GM12865 (cell line): ENCODE measurements at regions not wholly inside any gene's neighbourhood (a gene's known extent, or its start where the extent isn't known, plus 50 kb on each side); places are given as distances from the start of the nearest gene placed in this dataset.
A peak's percentile ranks its signal among the peaks of the same experiment; 100 is the strongest.

Source experiments
- DNase-seq: peaks from one replicate; pipeline ENCODE4 v3.0.0; 2010; ENCODE audit warnings: low read depth
- H3K4me3 ChIP-seq: 2 replicates; pipeline ENCODE4 v1.5.1; 2011; ENCODE audit warnings: mild to moderate bottlenecking, low read depth, low read length, control low read depth
- CTCF ChIP-seq: IDR thresholded peaks from 2 replicates; pipeline ENCODE4 v1.5.1; 2011; ENCODE audit warnings: low read length, control low read depth, low read depth, inconsistent platforms; ENCODE audit not compliant: insufficient read depth; ENCODE audit errors: missing control alignments

GRCh38 chr17:27236717-27237315 is 57.1 kb upstream of the WSB1 start:
- H3K4me3 ChIP-seq: no peak overlapping the region
- peak; percentile 81 for TF ChIP-seq CTCF
- DNase-seq: peak; percentile 83

DNA sequence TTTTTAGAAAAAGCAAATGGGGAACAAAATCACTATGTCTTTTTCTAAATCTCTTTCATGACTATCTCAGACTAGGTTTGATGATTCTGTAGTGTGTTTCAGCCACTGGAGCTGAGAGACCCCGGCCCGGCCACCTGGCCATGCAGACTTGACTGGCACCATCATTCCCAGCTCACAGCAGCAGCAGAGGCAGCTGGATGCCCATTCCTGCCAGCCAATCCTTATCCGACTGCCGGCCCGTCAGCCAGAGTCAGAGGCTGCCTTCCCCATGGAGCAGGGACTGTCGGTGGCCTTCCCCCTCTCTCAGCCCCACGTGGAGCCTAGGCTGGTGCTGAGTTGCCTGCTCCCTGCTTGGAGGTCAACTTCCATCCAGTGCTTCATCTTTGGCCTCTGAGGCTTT is 56.0 kb upstream of the WSB1 start:
- no peak overlapping the region for H3K4me3 ChIP-seq
- DNase-seq: no peak
- no peak for TF ChIP-seq CTCF

GRCh38 chr17:27239046-27239445 is 54.9 kb upstream of the WSB1 start:
- no peak overlapping the region for H3K4me3 ChIP-seq
- no peak for TF ChIP-seq CTCF
- DNase-seq: peak; percentile 77

DNA sequence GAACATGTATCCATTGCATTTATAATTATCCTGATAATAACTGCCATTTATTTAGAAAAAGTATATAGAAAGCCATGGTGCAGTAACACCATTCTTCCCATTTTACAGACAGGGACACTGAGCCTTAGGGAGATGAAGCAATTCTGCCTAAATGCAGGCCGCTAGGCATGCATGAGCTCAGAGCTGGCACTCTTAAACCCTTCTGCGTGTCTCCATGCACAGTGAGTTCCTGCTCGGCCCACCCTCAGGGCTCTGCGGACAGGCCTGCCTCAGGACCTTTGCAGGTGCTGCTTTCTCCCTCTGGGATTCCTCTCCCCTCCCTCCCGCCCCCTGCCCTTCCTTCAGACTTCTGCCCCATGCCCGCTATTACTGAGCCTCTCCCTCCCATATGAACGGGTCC is 54.3 kb upstream of the WSB1 start:
- H3K4me3 ChIP-seq: no peak overlapping the region
- DNase-seq: no peak
- no peak for TF ChIP-seq CTCF

DNA sequence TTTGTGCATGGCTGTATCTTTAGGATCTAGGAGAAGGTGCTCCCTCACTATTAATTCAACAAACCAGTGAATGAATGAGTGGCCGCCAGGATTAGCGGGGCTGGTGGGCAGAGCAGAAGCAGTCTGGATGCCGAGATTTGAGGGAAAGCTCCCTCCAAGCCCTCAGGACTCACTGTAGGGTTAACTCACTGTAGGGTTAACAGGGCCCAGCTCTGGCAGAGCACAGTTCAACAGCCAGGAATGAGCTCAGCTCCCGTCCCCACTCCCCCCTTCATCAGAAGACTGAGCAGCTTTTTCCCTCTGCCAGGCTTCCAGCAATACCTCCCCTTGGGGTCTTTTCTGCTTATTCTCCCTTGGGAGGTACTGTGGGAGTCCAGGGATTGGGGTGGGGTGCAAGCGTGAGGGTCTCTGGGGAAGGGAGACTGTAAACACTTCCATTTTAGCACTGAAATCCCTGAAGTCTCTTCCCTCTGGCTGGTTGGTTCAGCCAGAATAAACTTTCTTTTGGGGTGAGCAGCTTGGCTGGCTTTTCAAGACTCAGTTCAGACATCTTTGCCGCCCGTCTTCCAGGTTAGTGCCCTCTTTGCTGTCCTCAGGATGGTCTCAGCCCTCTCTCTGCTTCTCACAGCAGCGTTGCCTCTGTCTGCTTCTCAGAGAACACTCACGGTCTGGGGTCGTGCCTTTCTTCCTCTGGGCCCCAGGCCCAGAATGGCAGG is 53.7 kb upstream of the WSB1 start:
- no peak overlapping the region for H3K4me3 ChIP-seq
- no peak for TF ChIP-seq CTCF
- no peak for DNase-seq

DNA sequence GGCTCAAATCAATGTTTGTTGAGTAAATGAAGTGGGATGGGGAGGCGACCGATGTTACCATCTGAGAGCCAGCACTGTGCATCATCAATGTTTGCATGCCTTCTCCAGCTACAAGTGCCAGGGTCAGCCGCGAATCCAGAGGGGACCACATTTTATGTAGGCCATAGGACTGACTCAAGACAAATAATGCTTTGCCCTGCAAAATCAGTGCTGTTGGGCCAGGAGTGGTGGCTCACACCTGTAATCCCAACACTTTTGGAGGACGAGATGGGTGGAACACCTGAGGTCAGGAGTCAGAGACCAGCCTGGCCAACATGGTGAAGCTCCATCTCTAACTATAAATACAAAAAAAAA is 53.1 kb upstream of the WSB1 start:
- H3K4me3 ChIP-seq: no peak overlapping the region
- no peak for DNase-seq
- TF ChIP-seq CTCF: no peak
